HG03108 (cell line): ENCODE measurements at regions not wholly inside any gene's neighbourhood (a gene's known extent, or its start where the extent isn't known, plus 50 kb on each side); places are given as distances from the start of the nearest gene placed in this dataset.
"Not testable (repeated sequence)": the region's sequence is repeated elsewhere in the genome, so short reads cannot be mapped to it uniquely, and the experiment has no call there.

Experiments
- ATAC-seq: cut with Tn5 transposase; IDR thresholded peaks from one replicate; pipeline ENCODE4 v1.9.1; 2021; ENCODE audit warnings: moderate library complexity; ENCODE audit not compliant: unreplicated experiment

DNA sequence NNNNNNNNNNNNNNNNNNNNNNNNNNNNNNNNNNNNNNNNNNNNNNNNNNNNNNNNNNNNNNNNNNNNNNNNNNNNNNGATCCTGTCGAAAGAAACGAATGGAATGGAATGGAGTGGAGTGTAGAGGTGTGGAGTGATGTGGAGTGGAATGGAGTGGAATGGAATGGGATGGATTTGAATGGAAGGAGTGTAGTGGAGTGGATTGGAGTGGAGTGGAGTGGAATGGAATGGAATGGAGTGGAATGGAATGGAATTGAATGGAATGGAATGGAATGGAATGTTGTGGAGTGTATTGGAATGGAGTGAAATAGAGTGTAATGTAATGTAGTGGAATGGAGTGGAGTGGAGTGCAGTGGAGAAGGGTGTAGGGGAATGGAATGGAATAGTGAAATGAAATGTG lies 1275.4 kb upstream of the TPTE start:
- not testable (repeated sequence) for ATAC-seq

DNA sequence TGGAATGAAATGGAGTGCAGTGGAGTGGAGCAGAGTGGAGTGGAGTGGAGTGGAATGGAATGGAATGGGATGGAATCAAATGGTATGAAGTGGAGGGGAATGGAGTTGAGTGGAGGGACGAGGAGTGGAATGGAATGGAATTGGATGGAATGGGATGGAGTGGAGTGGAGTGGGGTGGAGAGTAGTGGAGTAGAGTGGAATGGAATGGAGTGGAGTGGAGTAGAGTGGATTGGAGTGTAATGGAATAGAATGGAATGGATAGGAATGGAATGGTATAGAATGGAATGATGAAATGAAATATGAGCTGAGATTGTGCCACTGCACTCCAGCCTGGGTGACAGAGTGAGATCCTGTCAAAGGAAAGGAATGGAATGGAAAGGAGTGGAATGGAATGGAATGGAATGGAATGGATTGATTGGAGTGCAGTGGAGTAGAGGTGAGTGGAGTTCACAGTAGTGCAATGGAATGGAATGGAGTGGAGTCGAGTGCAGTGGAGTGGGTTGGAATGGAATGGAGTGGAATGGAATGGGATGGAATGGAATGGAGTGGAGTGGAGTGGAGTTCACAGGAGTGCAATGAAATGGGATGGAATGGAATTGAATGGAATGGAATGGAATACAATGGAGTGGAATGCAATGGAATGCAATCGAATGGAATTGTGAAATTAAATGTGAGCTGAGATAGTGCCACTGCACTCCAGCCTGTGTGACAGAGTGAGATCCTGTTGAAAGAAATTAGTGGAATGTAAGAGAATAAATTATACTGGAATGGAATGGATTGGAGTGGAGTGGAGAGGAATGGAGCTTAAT lies 1274.7 kb upstream of the TPTE start:
- peak; percentile 41 for ATAC-seq

DNA sequence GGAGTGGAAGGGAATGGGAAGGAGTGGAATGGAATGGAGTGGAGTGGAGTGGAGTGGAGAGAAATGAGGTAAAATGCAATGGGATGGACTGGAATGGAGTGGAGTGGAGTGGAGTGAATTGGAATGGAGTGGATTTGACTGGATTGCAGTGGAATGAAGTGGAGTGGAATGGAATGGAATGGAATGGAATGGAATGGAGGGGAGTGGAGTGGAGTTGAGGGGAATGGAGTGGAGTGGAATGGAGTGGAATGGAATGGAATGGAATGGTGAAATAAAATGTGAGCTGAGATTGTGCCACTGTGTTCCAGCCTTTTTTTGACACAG lies 1274.1 kb upstream of the TPTE start:
- peak; percentile 34 for ATAC-seq

DNA sequence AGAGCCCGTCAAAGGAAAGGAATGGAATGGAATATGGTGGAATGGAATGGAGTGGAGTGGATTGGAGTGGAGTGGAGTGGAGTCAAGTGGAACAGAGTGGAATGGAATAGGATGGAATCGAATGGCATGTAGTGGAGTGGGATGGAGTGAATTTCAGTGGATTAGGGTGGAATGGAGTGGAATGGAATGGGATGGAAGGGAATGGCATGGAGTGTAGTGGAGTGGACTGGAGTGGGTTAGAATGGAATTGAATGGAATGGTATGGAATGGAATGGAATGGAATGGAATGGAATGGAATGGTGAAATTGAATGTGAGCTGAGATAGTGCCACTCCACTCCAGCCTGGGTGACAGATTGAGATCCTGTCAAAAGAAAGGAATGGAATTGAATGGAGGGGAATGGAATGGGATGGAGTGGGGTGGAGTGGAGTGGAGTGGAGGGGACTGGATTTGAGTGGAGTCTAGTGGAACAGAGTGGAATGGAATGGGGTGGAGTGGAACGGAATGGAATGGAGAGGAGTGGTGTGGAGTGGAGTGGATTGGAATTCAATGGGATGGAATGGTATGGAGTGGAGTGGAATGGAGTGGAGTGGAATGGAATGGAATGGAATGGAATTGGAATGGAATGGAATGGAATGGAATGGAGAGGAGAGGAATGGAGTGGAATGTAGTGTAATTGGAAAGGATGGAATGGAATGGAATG lies 1273.6 kb upstream of the TPTE start:
- peak; percentile 15 for ATAC-seq
